ENCODE measurements at regions not wholly inside any gene's neighbourhood (a gene's known extent, or its start where the extent isn't known, plus 50 kb on each side); places are given as distances from the start of the nearest gene placed in this dataset.
A peak's percentile ranks its signal among the peaks of the same experiment; 100 is the strongest.
"Not testable (repeated sequence)": the region's sequence is repeated elsewhere in the genome, so short reads cannot be mapped to it uniquely, and the experiment has no call there.

DNA sequence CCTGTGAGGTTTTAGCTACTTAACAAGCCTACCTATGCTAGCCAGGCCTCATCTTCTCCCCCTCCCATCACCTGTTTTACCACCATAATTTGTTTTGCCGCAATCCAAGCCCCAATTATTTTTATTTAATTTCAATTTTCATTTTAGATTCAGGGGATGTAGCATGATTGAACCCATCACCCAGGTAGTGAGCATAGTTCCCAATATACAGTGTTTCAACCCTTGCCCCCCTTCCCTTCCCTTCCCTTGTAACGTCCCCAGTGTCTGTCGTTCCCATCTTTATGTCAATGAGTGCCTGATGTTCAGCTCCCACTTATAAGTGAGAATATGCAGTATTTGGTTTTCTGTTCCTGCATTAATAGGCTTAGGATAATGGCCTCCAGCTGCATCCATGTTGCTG, 885.0 kb downstream of the UQCRFS1 start:
- no peak for DNase-seq (ENCODE audit: low read depth)
- H3K4me3 ChIP-seq (ENCODE audit: low read depth, low read length), result no peak overlapping the region

GRCh38 chr19:28326746-28327145, 886.2 kb downstream of the UQCRFS1 start:
- H3K4me3 ChIP-seq (ENCODE audit: low read depth, low read length), result no peak overlapping the region
- no peak for DNase-seq (ENCODE audit: low read depth)

- H3K4me3 ChIP-seq (ENCODE audit: low read depth, low read length), result no peak overlapping the region
- DNase-seq (ENCODE audit: low read depth), result no peak
These were observed 888.5 kb downstream of the UQCRFS1 start for GRCh38 chr19:28324275-28325060.

DNA sequence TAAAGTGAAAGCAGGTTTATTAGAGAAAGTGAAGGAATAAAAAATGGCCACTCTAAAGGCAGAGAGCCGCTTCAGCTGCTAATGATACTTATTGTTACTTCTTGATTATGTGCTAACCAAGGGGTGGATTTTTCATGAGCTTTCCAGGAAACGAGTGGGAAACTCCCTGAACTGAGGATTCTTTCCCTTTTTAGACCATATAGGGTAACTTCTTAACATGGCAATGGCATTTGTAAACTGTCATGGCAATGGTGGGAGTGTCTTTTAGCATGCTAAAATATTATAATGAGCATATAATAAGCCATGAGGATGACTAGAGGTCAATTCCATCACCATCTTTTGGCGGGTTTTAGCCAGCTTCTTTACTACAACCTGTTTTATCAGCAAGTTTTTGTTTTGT, 890.0 kb downstream of the UQCRFS1 start:
- no peak overlapping the region for H3K4me3 ChIP-seq (ENCODE audit: low read depth, low read length)
- DNase-seq (ENCODE audit: low read depth), result no peak

GRCh38 chr19:28322491-28322890, 890.5 kb downstream of the UQCRFS1 start:
- no peak for DNase-seq (ENCODE audit: low read depth)
- no peak overlapping the region for H3K4me3 ChIP-seq (ENCODE audit: low read depth, low read length)

GRCh38 chr19:28319918-28320317, 893.0 kb downstream of the UQCRFS1 start:
- DNase-seq (ENCODE audit: low read depth), result no peak
- H3K4me3 ChIP-seq (ENCODE audit: low read depth, low read length), result no peak overlapping the region

GRCh38 chr19:28319227-28319626, 893.7 kb downstream of the UQCRFS1 start:
- no peak overlapping the region for H3K4me3 ChIP-seq (ENCODE audit: low read depth, low read length)
- DNase-seq (ENCODE audit: low read depth), result no peak

DNA sequence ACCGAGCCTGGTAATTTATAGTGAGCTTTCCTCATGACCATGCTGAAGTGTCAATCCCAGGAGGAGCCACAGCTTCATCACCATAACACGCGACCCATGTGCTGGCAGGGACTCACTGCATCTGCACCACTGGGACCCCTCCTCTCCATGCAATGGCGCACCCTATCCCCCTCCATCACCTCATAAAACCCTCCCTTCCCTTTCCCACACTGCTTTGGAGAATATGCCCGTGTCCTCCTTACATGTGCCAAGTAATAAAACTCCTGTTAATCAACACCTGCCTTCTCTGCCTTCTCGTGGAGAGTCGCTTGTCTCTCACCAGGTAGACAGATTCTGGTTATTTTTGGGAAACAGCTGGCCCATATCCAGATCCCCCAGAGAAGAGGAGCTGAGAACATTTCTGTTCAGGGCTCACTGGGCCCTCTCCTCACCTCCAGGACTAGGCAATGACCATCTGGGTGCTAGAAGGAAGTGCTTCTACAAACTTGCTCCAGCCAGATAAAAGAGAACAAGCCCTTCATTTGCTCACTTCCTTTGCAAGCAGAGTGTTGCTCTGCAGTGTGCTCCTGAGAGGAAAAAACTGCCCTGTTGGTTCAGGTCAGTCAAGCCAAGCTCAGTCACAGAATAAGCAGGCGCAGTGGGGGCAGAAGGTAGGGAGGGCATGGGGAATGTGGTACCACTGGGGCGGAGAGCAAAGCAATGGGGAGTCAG, 894.3 kb downstream of the UQCRFS1 start:
- DNase-seq (ENCODE audit: low read depth), result no peak
- no peak overlapping the region for H3K4me3 ChIP-seq (ENCODE audit: low read depth, low read length)

GRCh38 chr19:28316464-28316863, 896.5 kb downstream of the UQCRFS1 start:
- no peak overlapping the region for H3K4me3 ChIP-seq (ENCODE audit: low read depth, low read length)
- no peak for DNase-seq (ENCODE audit: low read depth)

DNA sequence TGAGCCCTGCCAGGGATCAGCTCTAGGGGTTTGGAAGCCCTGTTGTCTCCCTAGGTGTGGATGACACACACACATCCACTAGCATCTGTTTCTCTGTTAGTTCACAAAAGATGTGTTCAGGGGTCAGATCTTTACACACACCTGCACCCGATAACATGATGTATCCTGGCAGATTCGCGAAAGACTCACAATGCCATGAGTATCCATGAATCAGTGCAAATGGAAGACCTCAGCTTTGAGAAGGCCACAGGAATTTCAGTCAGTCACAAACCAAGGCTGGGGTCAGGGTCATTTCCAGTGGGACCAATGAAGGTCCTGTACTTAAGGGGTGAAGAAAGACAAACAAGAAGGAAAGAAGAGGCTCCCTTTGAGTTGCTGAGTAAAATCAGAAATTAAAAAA, 898.2 kb downstream of the UQCRFS1 start:
- no peak overlapping the region for H3K4me3 ChIP-seq (ENCODE audit: low read depth, low read length)
- no peak for DNase-seq (ENCODE audit: low read depth)

- DNase-seq (ENCODE audit: low read depth), result no peak
- H3K4me3 ChIP-seq (ENCODE audit: low read depth, low read length), result no peak overlapping the region
These were observed 898.7 kb downstream of the UQCRFS1 start for GRCh38 chr19:28314287-28314686.

DNA sequence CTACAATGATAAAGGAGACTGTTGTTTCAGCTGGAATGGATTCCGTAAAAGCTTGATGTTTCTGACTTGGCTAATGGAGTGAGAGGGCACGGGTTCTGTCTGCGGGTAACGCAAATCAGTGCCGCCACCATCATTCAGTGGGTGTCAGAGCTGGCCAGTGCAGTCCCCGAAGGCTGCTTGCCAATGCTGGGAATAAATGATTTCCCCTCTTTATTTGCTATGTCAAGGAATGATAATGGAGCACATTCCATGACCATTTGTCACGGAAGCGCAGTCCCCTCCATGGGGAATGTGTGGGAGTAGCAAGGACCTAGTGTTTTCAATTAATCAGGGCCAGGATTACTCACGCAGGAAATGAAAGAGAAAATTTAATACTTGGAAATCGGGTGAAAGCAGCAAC, 899.3 kb downstream of the UQCRFS1 start:
- DNase-seq (ENCODE audit: low read depth), result peak; percentile 62
- no peak overlapping the region for H3K4me3 ChIP-seq (ENCODE audit: low read depth, low read length)

- H3K4me3 ChIP-seq (ENCODE audit: low read depth, low read length), result no peak overlapping the region
- DNase-seq (ENCODE audit: low read depth), result no peak
These were observed 900.7 kb downstream of the UQCRFS1 start for GRCh38 chr19:28312269-28312668.

- not testable (repeated sequence) for DNase-seq (ENCODE audit: low read depth); H3K4me3 ChIP-seq (ENCODE audit: low read depth, low read length)
These were observed 902.1 kb downstream of the UQCRFS1 start for GRCh38 chr19:28310829-28311228.

DNA sequence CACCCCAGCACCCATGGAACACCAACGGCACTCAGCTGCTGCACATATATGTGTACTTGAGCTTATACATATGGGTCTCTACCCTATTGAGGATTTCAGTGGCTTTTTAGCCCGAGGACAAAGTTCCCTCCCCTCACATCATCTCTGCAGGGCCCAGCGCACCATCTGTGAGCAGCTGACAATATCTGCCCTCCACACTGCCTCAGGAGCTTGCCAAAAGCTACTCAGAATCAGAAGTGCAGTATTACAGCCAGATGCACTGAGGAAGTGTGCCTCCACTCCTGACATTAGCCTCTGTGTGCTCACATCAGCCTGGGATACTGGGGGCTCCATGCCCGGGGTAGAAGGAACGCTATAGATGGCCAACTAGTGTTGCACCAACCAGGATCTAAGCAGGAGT, 903.9 kb downstream of the UQCRFS1 start:
- DNase-seq (ENCODE audit: low read depth), result no peak
- no peak overlapping the region for H3K4me3 ChIP-seq (ENCODE audit: low read depth, low read length)

DNA sequence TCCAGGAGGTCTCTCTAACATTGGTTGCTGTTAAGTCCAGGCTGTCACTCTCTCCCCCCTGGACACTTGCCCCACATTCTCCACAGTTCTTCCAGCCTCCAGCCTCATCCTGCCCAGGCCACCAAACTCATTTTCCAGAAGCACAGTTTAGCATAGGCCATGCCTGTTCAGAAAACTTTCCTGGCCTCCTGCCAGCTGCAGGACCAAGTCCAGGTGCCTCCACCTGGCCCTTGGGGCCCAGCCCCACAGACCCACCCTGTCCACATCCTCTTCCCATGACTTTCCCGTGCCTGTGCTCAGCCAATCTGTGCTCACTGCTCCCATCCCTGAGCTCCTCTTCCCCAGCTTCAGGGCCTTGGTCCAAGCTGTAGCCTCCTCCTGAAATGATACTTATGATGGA, 905.0 kb downstream of the UQCRFS1 start:
- no peak overlapping the region for H3K4me3 ChIP-seq (ENCODE audit: low read depth, low read length)
- no peak for DNase-seq (ENCODE audit: low read depth)

- no peak for DNase-seq (ENCODE audit: low read depth)
- H3K4me3 ChIP-seq (ENCODE audit: low read depth, low read length), result no peak overlapping the region
These were observed 905.5 kb downstream of the UQCRFS1 start for GRCh38 chr19:28307487-28307886.

DNA sequence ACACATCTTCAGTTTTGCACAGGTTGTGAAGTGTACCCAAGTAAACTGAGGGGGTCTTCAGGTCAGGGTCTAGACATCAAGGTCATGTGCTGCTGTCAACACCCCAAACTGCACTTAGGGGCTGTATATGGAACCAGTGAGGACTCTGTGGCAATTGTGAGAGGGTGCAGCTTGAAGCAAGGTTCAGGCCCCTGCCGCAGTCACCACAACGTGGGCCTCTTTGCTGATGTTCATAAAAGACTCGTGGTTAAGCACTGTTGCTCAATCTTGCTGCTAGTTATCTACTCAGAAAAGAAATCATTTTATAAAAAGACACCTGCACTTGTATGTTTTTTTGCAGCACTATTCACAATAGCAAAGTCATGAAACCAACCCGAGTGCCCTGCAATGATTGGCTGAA, 907.4 kb downstream of the UQCRFS1 start:
- H3K4me3 ChIP-seq (ENCODE audit: low read depth, low read length), result no peak overlapping the region
- no peak for DNase-seq (ENCODE audit: low read depth)

DNA sequence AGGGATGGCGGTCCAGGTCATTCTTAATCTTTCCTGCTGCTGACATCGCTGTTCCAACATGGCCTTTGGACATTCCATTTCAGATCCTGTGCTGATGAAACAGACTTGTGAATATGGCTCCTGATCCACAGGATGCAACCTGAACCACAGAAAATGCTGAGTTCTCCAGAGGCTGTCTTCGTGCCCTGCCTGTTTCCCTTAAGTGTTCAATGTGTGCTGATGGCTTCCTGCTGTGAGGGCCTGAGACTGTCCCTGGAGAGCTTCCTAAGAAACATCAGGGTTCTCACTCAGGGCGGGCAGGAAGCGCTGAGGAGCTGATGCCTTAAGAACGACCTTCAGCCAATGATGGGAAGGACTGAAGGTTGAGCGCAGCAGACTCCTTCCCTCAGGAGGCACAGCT, 909.4 kb downstream of the UQCRFS1 start:
- DNase-seq (ENCODE audit: low read depth), result no peak
- H3K4me3 ChIP-seq (ENCODE audit: low read depth, low read length), result no peak overlapping the region

DNA sequence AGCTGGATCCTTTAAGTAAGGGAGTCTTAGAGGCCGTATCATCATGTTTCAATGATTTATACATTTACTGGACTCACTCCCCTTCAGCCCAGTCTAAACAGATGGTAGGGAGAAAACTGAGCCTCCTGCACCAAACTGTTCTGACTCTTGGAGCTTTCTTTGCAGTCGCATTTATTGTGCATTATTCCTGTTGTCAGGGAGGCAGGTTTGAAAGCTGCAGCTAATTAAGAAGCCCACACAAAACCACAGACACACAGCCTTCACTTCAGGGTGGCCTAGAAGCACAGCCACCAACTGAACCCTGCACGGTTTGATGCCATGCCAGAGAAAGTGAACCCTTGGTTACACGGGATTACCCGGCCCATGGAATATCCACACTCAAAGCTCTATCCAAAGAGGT, 911.0 kb downstream of the UQCRFS1 start:
- no peak overlapping the region for H3K4me3 ChIP-seq (ENCODE audit: low read depth, low read length)
- DNase-seq (ENCODE audit: low read depth), result no peak

- DNase-seq (ENCODE audit: low read depth), result no peak
- no peak overlapping the region for H3K4me3 ChIP-seq (ENCODE audit: low read depth, low read length)
These were observed 911.5 kb downstream of the UQCRFS1 start for GRCh38 chr19:28301463-28301862.
